ENCODE measurements at regions not wholly inside any gene's neighbourhood (a gene's known extent, or its start where the extent isn't known, plus 50 kb on each side); places are given as distances from the start of the nearest gene placed in this dataset.

DNA sequence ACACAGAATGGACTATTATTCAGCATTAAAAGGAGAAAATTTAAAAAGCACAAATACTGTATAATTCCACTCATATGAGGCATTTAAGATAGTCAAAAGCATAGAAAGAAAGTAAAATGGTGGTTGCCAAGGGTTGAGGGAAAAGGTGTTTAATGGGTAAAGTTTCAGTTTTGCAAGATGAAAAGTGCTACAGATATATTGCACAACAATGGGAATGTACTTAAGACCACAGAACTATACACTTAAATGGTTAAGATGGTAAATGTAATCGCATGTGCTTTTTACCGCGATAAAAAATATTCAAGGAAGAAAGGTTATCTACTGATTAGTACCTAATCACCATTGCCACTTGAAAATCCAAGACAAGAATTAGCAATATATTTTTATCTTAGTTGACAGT lies 71.8 kb upstream of the NOX3 start:
- TF ChIP-seq ZFP3 (CRISPR knock-in tag; IDR thresholded peaks at IDR 0.05): no peak
- TF ChIP-seq SNAI2 (CRISPR knock-in tag; IDR thresholded peaks at IDR 0.05): no peak
- no peak for TF ChIP-seq PPARA (CRISPR knock-in tag; IDR thresholded peaks at IDR 0.05; ENCODE audit: borderline replicate concordance)
- TF ChIP-seq TCF4 (CRISPR knock-in tag; IDR thresholded peaks at IDR 0.05; ENCODE audit: borderline replicate concordance): no peak
- no peak for TF ChIP-seq ARNTL (CRISPR knock-in tag; IDR thresholded peaks at IDR 0.05; ENCODE audit: borderline replicate concordance, low read depth)
- TF ChIP-seq, protein P1, sequence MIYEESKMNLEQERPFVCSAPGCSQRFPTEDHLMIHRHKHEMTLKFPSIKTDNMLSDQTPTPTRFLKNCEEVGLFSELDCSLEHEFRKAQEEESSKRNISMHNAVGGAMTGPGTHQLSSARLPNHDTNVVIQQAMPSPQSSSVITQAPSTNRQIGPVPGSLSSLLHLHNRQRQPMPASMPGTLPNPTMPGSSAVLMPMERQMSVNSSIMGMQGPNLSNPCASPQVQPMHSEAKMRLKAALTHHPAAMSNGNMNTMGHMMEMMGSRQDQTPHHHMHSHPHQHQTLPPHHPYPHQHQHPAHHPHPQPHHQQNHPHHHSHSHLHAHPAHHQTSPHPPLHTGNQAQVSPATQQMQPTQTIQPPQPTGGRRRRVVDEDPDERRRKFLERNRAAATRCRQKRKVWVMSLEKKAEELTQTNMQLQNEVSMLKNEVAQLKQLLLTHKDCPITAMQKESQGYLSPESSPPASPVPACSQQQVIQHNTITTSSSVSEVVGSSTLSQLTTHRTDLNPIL (CRISPR knock-in tag; IDR thresholded peaks at IDR 0.05; ENCODE audit: low read depth): no peak
